Keratinocyte (primary cell): ENCODE measurements at regions not wholly inside any gene's neighbourhood (a gene's known extent, or its start where the extent isn't known, plus 50 kb on each side); places are given as distances from the start of the nearest gene placed in this dataset.

Source experiments
- CTCF ChIP-seq, 3 experiments: IDR thresholded peaks in 1 of 3; conservative IDR thresholded peaks in 1 of 3; optimal IDR thresholded peaks in 1 of 3; 2 replicates in 2 of 3; 3 replicates in 1 of 3; pipeline versions ENCODE3 to v1.5.1; 2011; ENCODE audit warnings: low read length in 3 of 3, mild to moderate bottlenecking in 3 of 3, moderate library complexity in 2 of 3, control low read depth in 1 of 3, inconsistent platforms in 1 of 3; ENCODE audit not compliant: insufficient read depth in 2 of 3; ENCODE audit errors: extremely low read depth in 1 of 3
- EZH2 ChIP-seq: IDR thresholded peaks from one replicate; pipeline ENCODE4 v1.6.1; 2012; ENCODE audit warnings: inconsistent platforms, mild to moderate bottlenecking, low read length, moderate library complexity

- TF ChIP-seq EZH2 (no peak), CTCF (optimal IDR thresholded peaks at IDR 0.05 in 1 of 3, IDR thresholded peaks at IDR 0.05 in 1 of 3, conservative IDR thresholded peaks at IDR 0.05 in 1 of 3; ENCODE audit: extremely low read depth in 1 of 3, insufficient read depth in 2 of 3, low read length in 3 of 3) (no peak)
These were observed 840.3 kb downstream of the GALC start for GRCh38 chr14:87152693-87153092.
